ENCODE measurements at regions not wholly inside any gene's neighbourhood (a gene's known extent, or its start where the extent isn't known, plus 50 kb on each side); places are given as distances from the start of the nearest gene placed in this dataset.
"Not testable (repeated sequence)": the region's sequence is repeated elsewhere in the genome, so short reads cannot be mapped to it uniquely, and the experiment has no call there.

DNA sequence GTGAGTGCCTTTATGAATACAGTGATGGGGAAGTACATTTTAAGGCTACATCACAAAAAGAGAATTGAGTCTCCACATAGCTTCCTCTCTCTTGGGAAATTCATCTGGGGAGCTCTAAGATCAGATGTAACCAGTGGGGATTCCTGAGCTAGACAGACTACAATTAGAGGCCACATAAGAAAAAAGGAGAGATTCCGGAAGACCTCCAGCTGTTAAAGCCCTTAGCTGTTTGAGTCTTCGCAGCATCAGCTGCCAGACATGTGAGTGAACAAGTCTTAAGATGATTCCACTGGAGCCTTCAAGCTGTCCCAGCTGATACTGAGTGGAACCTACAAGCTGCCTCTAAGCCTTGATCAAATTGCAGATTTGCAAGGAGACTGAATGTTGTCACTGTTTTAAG is 448.5 kb downstream of the NXPH1 start:
- H3K9ac ChIP-seq (ENCODE audit: low read length) = no peak overlapping the region
- POLR2A ChIA-PET = no interaction called here

GRCh38 chr7:8885480-8886000 is 452.1 kb downstream of the NXPH1 start:
- ATAC-seq (no peak), DNase-seq (ENCODE audit: low read depth, low spot score) (no peak)
- H3K27me3 ChIP-seq (ENCODE audit: insufficient read depth, low read length) = no peaks in the 10 kb centered on the region
- peaks cover 5 to 14% of the 10 kb centered on the region in 2 experiments; a peak in 2 of 4 replicates for H3K9me3 ChIP-seq (ENCODE audit: control insufficient read depth in 1 of 2, insufficient read depth in 1 of 2, low read depth in 1 of 2, low read length in 2 of 2)
- no peak overlapping the region for H2AFZ ChIP-seq (ENCODE audit: low read depth, low read length, poor library complexity, severe bottlenecking)
- no TSS peak for BruUV-seq (replicated peaks)
- H3K27ac ChIP-seq (ENCODE audit: low read depth, low read length) = no peak overlapping the region
- no peak overlapping the region for H3K4me2 ChIP-seq (ENCODE audit: low read length)
- intact Hi-C loops (cut with micrococcal nuclease) = no loop called here
- H3K4me1 ChIP-seq (ENCODE audit: control insufficient read depth in 1 of 2, insufficient read depth in 2 of 2, low read length in 2 of 2) = no peaks in the 10 kb centered on the region
- no peaks in the 10 kb centered on the region for H3K79me2 ChIP-seq (ENCODE audit: insufficient read depth, low read length)
- ChIA-PET POLR2A (no interaction called here), RAD21 (ENCODE audit: low non-redundant PET in 1 of 2, low total read pairs in 2 of 2, uncharacterized antibody in 2 of 2, unreplicated experiment in 2 of 2) (no interaction called here), CTCF (no interaction called here)
- no peaks in the 10 kb centered on the region for H3K9me2 ChIP-seq (ENCODE audit: insufficient read depth)
- H3K36me3 ChIP-seq (ENCODE audit: control insufficient read depth in 1 of 2, insufficient read depth in 2 of 2, low read length in 2 of 2) = no peaks in the 10 kb centered on the region
- H4K20me1 ChIP-seq (ENCODE audit: insufficient read depth) = no peaks in the 10 kb centered on the region
- no peak overlapping the region for H3K4me3 ChIP-seq (replicated peaks in 1 of 2; ENCODE audit: low read depth in 1 of 2, low read length in 2 of 2)
- TF ChIP-seq RAD21 (IDR thresholded peaks at IDR 0.05; ENCODE audit: low read depth) = no peak
- no peak for TF ChIP-seq FOSL1 (IDR thresholded peaks at IDR 0.05; ENCODE audit: low read depth)
- no peak for TF ChIP-seq YY1 (IDR thresholded peaks at IDR 0.05; ENCODE audit: extremely low read depth, insufficient replicate concordance, low read depth, low read length)
- no peak for TF ChIP-seq SIN3A (IDR thresholded peaks at IDR 0.05; ENCODE audit: low read depth)
- TF ChIP-seq, protein P1, sequence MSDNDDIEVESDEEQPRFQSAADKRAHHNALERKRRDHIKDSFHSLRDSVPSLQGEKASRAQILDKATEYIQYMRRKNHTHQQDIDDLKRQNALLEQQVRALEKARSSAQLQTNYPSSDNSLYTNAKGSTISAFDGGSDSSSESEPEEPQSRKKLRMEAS (IDR thresholded peaks at IDR 0.05) = no peak
- no peak for TF ChIP-seq EZH2 (IDR thresholded peaks at IDR 0.05)
- no peak for TF ChIP-seq ZBTB33 (IDR thresholded peaks at IDR 0.05; ENCODE audit: extremely low read depth, insufficient replicate concordance, low read length)
- TF ChIP-seq, protein P2, sequence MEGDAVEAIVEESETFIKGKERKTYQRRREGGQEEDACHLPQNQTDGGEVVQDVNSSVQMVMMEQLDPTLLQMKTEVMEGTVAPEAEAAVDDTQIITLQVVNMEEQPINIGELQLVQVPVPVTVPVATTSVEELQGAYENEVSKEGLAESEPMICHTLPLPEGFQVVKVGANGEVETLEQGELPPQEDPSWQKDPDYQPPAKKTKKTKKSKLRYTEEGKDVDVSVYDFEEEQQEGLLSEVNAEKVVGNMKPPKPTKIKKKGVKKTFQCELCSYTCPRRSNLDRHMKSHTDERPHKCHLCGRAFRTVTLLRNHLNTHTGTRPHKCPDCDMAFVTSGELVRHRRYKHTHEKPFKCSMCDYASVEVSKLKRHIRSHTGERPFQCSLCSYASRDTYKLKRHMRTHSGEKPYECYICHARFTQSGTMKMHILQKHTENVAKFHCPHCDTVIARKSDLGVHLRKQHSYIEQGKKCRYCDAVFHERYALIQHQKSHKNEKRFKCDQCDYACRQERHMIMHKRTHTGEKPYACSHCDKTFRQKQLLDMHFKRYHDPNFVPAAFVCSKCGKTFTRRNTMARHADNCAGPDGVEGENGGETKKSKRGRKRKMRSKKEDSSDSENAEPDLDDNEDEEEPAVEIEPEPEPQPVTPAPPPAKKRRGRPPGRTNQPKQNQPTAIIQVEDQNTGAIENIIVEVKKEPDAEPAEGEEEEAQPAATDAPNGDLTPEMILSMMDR (IDR thresholded peaks at IDR 0.05 in 2 of 3, conservative IDR thresholded peaks at IDR 0.05 in 1 of 3; ENCODE audit: borderline replicate concordance in 1 of 3, insufficient read depth in 1 of 3, low read depth in 2 of 3, low read length in 2 of 3) = no peak
- H3K9ac ChIP-seq (ENCODE audit: low read length) = no peak overlapping the region

More for the DNA sequence above, 448.5 kb downstream of the NXPH1 start:
- no peaks in the 10 kb centered on the region for H4K20me1 ChIP-seq (ENCODE audit: insufficient read depth)
- H3K4me1 ChIP-seq (ENCODE audit: control insufficient read depth in 1 of 2, insufficient read depth in 2 of 2, low read length in 2 of 2) = no peaks in the 10 kb centered on the region
- no TSS peak for BruUV-seq (replicated peaks)
- TF ChIP-seq POLR2A (IDR thresholded peaks at IDR 0.05; ENCODE audit: borderline replicate concordance, extremely low read depth, insufficient read depth, insufficient read length) = no peak
- no peak overlapping the region for H3K4me3 ChIP-seq (replicated peaks in 1 of 2; ENCODE audit: low read depth in 1 of 2, low read length in 2 of 2)
- no peak for ATAC-seq
- ChIA-PET CTCF (no interaction called here), RAD21 (ENCODE audit: low non-redundant PET in 1 of 2, low total read pairs in 2 of 2, uncharacterized antibody in 2 of 2, unreplicated experiment in 2 of 2) (no interaction called here)
- no peak overlapping the region for H3K27ac ChIP-seq (ENCODE audit: low read depth, low read length)
- DNase-seq (ENCODE audit: low read depth, low spot score) = no peak
- intact Hi-C loops (cut with micrococcal nuclease) = no loop called here
- H3K27me3 ChIP-seq (ENCODE audit: insufficient read depth, low read length) = no peaks in the 10 kb centered on the region
- peaks cover 5 to 9% of the 10 kb centered on the region in 2 experiments; a peak in 3 of 4 replicates for H3K9me3 ChIP-seq (ENCODE audit: control insufficient read depth in 1 of 2, insufficient read depth in 1 of 2, low read depth in 1 of 2, low read length in 2 of 2)
- no peak overlapping the region for H3K4me2 ChIP-seq (ENCODE audit: low read length)
- H3K79me2 ChIP-seq (ENCODE audit: insufficient read depth, low read length) = no peaks in the 10 kb centered on the region
- H3K36me3 ChIP-seq (ENCODE audit: control insufficient read depth in 1 of 2, insufficient read depth in 2 of 2, low read length in 2 of 2) = no peaks in the 10 kb centered on the region
- H3K9me2 ChIP-seq (ENCODE audit: insufficient read depth) = no peaks in the 10 kb centered on the region
- no peak overlapping the region for H2AFZ ChIP-seq (ENCODE audit: low read depth, low read length, poor library complexity, severe bottlenecking)

DNA sequence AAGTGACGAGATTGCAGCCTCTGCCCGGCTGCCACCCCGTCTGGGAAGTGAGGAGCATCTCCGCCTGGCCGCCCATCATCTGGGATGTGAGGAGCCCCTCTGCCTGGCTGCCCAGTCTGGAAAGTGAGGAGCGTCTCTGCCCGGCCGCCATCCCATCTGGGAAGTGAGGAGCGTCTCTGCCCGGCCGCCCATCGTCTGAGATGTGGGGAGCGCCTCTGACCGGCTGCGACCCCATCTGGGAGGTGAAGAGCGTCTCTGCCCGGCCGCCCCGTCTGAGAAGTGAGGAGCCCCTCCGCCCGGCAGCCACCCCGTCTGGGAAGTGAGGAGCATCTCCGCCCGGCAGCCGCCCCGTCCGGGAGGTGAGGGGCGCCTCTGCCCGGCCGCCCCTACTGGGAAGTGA is 456.9 kb downstream of the NXPH1 start:
- H3K79me2 ChIP-seq (ENCODE audit: insufficient read depth, low read length); RAD21 ChIA-PET (ENCODE audit: low non-redundant PET in 1 of 2, low total read pairs in 2 of 2, uncharacterized antibody in 2 of 2, unreplicated experiment in 2 of 2); H3K9ac ChIP-seq (ENCODE audit: low read length); BruUV-seq (replicated peaks); ATAC-seq; H3K9me2 ChIP-seq (ENCODE audit: insufficient read depth); POLR2A ChIA-PET; H3K4me1 ChIP-seq (ENCODE audit: control insufficient read depth in 1 of 2, insufficient read depth in 2 of 2, low read length in 2 of 2); H3K4me2 ChIP-seq (ENCODE audit: low read length); H3K27ac ChIP-seq (ENCODE audit: low read depth, low read length); H3K27me3 ChIP-seq (ENCODE audit: insufficient read depth, low read length); H4K20me1 ChIP-seq (ENCODE audit: insufficient read depth); H2AFZ ChIP-seq (ENCODE audit: low read depth, low read length, poor library complexity, severe bottlenecking); CTCF ChIA-PET; intact Hi-C loops (cut with micrococcal nuclease); DNase-seq (ENCODE audit: low read depth, low spot score); H3K4me3 ChIP-seq (replicated peaks in 1 of 2; ENCODE audit: low read depth in 1 of 2, low read length in 2 of 2); H3K36me3 ChIP-seq (ENCODE audit: control insufficient read depth in 1 of 2, insufficient read depth in 2 of 2, low read length in 2 of 2): not testable (repeated sequence)
- H3K9me3 ChIP-seq (ENCODE audit: control insufficient read depth in 1 of 2, insufficient read depth in 1 of 2, low read depth in 1 of 2, low read length in 2 of 2) = peaks cover 5 to 14% of the 10 kb centered on the region in 2 experiments; a peak in 2 of 4 replicates
